MM.1S (cell line): ENCODE measurements at regions not wholly inside any gene's neighbourhood (a gene's known extent, or its start where the extent isn't known, plus 50 kb on each side); places are given as distances from the start of the nearest gene placed in this dataset.

ENCODE experiments used
- DNase-seq: peaks from one replicate; pipeline ENCODE4 v3.0.0-alpha.2; 2015
- H2AFZ ChIP-seq: fragments of 300-600 bp; sonication (generic); 2 replicates; pipeline ENCODE4 v1.6.0; 2016; ENCODE audit warnings: antibody characterized with exemption, low read length
- H3F3A ChIP-seq: fragments of 300-600 bp; sonication (generic); 2 replicates; pipeline ENCODE4 v1.6.1; 2016; ENCODE audit warnings: mild to moderate bottlenecking, antibody characterized with exemption, low read length, moderate library complexity, mixed read lengths; ENCODE audit not compliant: insufficient read depth
- H3K27ac ChIP-seq: fragments of 300-600 bp; sonication (generic); 2 replicates; pipeline ENCODE4 v1.5.1; 2016; ENCODE audit warnings: mild to moderate bottlenecking, low read length
- H3K27me3 ChIP-seq: fragments of 300-600 bp; sonication (generic); replicated peaks from 2 replicates; pipeline ENCODE4 v1.6.0; 2016; ENCODE audit warnings: low read length; ENCODE audit not compliant: insufficient read depth
- H3K36me3 ChIP-seq: fragments of 300-600 bp; sonication (generic); replicated peaks from 2 replicates; pipeline ENCODE4 v1.6.1; 2016; ENCODE audit warnings: mild to moderate bottlenecking, low read length, mixed read lengths; ENCODE audit not compliant: insufficient read depth
- H3K4me1 ChIP-seq: fragments of 300-600 bp; sonication (generic); 2 replicates; pipeline ENCODE4 v1.6.1; 2016; ENCODE audit warnings: low read length, mixed read lengths
- H3K4me2 ChIP-seq: fragments of 300-600 bp; sonication (generic); 2 replicates; pipeline ENCODE4 v1.6.0; 2016; ENCODE audit warnings: low read depth, low read length
- H3K4me3 ChIP-seq: fragments of 300-600 bp; sonication (generic); 2 replicates; pipeline ENCODE4 v1.5.1; 2016; ENCODE audit warnings: low read length, mixed read lengths
- H3K79me2 ChIP-seq: fragments of 300-600 bp; sonication (generic); 2 replicates; pipeline ENCODE4 v1.6.1; 2016; ENCODE audit warnings: mixed run types, low read length, mixed read lengths
- H3K9ac ChIP-seq: fragments of 300-600 bp; sonication (generic); 2 replicates; pipeline ENCODE4 v1.6.1; 2016; ENCODE audit warnings: low read length, mixed read lengths
- H3K9me2 ChIP-seq: fragments of 300-600 bp; sonication (generic); replicated peaks from 2 replicates; pipeline ENCODE4 v1.6.1; 2016; ENCODE audit warnings: mild to moderate bottlenecking, low read length, mixed read lengths; ENCODE audit not compliant: insufficient read depth
- H3K9me3 ChIP-seq: fragments of 300-600 bp; sonication (generic); replicated peaks from 2 replicates; pipeline ENCODE4 v1.6.1; 2016; ENCODE audit warnings: mild to moderate bottlenecking, low read length, mixed read lengths; ENCODE audit not compliant: insufficient read depth
- H4K20me1 ChIP-seq: fragments of 300-600 bp; sonication (generic); 2 replicates; pipeline ENCODE4 v1.6.1; 2016; ENCODE audit warnings: mild to moderate bottlenecking, low read length, moderate library complexity, mixed read lengths; ENCODE audit not compliant: insufficient read depth
- CTCF ChIP-seq: fragments of 300-600 bp; sonication (generic); IDR thresholded peaks from 2 replicates; pipeline ENCODE4 v1.5.1; 2016; ENCODE audit warnings: antibody characterized with exemption, low read length, mixed read lengths
- EZH2 ChIP-seq: fragments of 300-600 bp; sonication (generic); optimal IDR thresholded peaks from 2 replicates; pipeline ENCODE3; 2017; ENCODE audit warnings: low read depth, mild to moderate bottlenecking, antibody characterized with exemption, low read length, mixed read lengths
- EZH2phosphoT487 ChIP-seq: fragments of 300-600 bp; sonication (generic); IDR thresholded peaks from 2 replicates; pipeline ENCODE4 v1.6.1; 2018; ENCODE audit warnings: antibody characterized with exemption, low read length

GRCh38 chr13:34883396-34883795 lies 58.7 kb upstream of the NBEA start:
- Histone ChIP-seq H3K27ac (no peak overlapping the region), H3K4me3 (no peak overlapping the region), H3K9me2 (no peaks in the 10 kb centered on the region), H3K9me3 (no peaks in the 10 kb centered on the region), H4K20me1 (no peaks in the 10 kb centered on the region), H3F3A (no peaks in the 10 kb centered on the region), H3K9ac (no peak overlapping the region), H3K4me1 (no peaks in the 10 kb centered on the region), H2AFZ (no peak overlapping the region), H3K79me2 (no peaks in the 10 kb centered on the region), H3K27me3 (no peaks in the 10 kb centered on the region), H3K4me2 (no peak overlapping the region), H3K36me3 (no peaks in the 10 kb centered on the region)
- DNase-seq = no peak
- TF ChIP-seq EZH2 (no peak), CTCF (no peak), EZH2phosphoT487 (no peak)

- H3K36me3 ChIP-seq = no peaks in the 10 kb centered on the region
- H4K20me1 ChIP-seq = no peaks in the 10 kb centered on the region
- H2AFZ ChIP-seq = no peak overlapping the region
- TF ChIP-seq CTCF = no peak
- no peak for TF ChIP-seq EZH2
- no peak for TF ChIP-seq EZH2phosphoT487
- no peak for DNase-seq
- H3K27ac ChIP-seq = no peak overlapping the region
- H3F3A ChIP-seq = no peaks in the 10 kb centered on the region
- no peaks in the 10 kb centered on the region for H3K79me2 ChIP-seq
- no peaks in the 10 kb centered on the region for H3K27me3 ChIP-seq
- H3K9ac ChIP-seq = no peak overlapping the region
- no peaks in the 10 kb centered on the region for H3K4me1 ChIP-seq
- H3K4me2 ChIP-seq = no peak overlapping the region
- no peak overlapping the region for H3K4me3 ChIP-seq
- no peaks in the 10 kb centered on the region for H3K9me3 ChIP-seq
- H3K9me2 ChIP-seq = no peaks in the 10 kb centered on the region
These were observed 57.7 kb upstream of the NBEA start for GRCh38 chr13:34884366-34884765.

- Histone ChIP-seq H2AFZ (no peak overlapping the region), H3K4me1 (no peaks in the 10 kb centered on the region), H3K4me2 (no peak overlapping the region), H3K9ac (no peak overlapping the region), H3K9me2 (no peaks in the 10 kb centered on the region), H3F3A (no peaks in the 10 kb centered on the region), H3K79me2 (no peaks in the 10 kb centered on the region), H3K27ac (no peak overlapping the region), H3K9me3 (no peaks in the 10 kb centered on the region), H3K36me3 (no peaks in the 10 kb centered on the region), H4K20me1 (no peaks in the 10 kb centered on the region), H3K4me3 (no peak overlapping the region), H3K27me3 (no peaks in the 10 kb centered on the region)
- no peak for DNase-seq
- TF ChIP-seq CTCF = no peak
These were observed 55.8 kb upstream of the NBEA start for GRCh38 chr13:34886121-34886875.
